ENCODE measurements at regions not wholly inside any gene's neighbourhood (a gene's known extent, or its start where the extent isn't known, plus 50 kb on each side); places are given as distances from the start of the nearest gene placed in this dataset.

DNA sequence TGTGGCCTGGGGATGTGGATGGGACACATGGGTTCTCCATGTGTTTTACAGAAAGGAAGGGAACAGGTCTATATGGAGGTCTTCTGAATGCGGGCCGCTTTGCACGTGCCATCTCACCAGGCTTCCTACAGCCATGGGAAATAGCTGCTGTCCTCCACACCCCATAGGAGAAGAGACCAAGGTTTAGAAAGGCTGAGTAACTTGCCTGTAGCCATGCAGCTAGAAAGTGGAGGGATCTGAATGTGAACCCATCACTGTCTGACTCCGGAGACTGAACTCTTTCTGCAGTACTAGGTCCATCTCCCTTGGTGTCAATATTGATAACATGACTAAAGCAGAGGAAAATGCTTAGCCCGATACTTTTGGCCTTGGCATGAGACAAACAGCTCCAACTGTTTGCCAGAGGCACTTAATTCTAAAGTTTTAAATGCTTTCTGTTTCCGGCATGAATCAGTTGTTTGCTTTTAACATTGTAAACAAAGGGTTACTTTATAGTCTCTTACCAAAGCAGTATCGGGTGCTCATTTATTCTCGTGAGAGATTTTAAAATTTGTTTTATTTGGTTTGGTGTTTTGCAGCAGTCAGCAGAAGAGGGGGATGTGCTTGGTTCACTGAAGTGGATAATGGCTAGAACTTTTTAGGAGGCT is 64.8 kb upstream of the LOXL4 start:
- DNase-seq = no peak

DNA sequence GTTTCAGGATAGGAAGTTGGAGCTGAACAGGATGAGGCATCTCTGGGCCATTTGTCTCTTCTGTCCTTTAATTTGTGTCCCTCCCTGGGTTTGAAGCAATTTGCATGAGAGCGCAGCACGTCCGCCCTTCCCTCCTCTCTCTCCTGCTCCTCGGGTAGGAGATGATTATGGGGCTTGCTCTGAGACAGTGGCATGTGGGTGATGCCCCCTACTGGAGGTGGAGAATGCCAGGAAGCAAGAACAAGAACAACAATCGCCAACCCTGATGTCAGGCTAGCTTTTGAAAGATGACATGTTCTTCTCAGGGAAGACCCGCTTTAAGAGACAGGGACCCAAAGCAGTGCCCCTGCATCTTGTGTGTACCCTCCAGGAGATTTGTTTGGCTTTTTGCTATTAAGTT is 63.9 kb upstream of the LOXL4 start:
- DNase-seq = peak in 1 of 2 experiments; percentile 35

DNA sequence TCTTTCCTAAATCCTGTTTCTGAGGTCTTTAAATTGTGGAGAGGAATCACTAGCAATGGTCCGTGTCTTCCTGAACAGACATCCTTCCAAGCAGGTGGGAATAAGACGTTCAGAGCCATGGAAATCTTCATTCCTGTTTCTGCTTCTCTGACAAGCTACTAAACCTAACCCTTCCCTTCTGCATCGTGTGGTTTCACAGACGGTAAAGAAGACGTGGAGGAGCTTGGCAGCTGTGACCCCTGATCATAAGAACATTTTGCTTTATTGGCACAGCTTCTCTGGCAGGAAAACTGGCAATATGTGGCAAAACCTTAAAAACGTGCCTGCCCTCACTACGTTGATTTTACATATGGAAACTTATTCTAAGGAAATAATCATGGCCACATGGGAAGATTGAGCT is 63.0 kb upstream of the LOXL4 start:
- no peak for DNase-seq

DNA sequence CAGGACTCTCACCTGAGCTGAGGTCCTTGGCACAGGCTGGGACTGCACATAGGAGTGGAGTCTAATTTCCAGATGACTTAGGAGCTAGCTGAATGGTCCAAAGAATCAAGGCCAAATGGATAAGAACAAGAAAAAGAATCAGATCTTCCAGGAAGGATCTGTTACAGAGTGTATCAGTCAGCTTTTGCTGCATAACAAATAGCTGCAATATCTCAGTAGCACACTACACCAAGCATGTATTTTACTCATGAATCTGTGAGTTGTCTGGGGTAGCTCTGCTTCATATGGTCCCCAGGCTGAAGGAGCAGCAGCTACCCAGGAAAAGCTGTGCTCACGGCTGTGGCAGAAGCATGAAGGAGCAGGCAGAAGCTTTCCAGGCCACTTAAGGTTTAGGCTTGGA is 60.6 kb upstream of the LOXL4 start:
- no peak for DNase-seq

DNA sequence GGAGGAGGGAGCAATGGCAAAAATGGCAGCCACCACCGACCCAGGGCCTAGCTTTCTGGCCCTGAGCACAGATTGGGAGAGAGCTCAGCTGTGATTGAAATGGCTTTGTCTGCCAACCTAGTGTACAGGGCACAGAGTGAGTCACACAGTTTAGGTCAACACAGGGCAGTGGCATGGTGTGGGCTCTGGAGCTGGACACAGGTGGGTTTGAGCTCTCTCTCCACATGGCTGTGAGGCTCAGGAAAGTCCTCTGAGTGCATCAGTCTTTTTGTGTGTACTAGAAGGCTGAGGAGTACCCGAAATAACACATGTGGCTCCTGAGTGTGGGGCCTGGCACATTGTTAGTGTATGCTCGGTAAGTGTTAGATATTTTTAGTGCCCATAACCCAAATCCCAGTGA is 60.2 kb upstream of the LOXL4 start:
- DNase-seq = no peak

DNA sequence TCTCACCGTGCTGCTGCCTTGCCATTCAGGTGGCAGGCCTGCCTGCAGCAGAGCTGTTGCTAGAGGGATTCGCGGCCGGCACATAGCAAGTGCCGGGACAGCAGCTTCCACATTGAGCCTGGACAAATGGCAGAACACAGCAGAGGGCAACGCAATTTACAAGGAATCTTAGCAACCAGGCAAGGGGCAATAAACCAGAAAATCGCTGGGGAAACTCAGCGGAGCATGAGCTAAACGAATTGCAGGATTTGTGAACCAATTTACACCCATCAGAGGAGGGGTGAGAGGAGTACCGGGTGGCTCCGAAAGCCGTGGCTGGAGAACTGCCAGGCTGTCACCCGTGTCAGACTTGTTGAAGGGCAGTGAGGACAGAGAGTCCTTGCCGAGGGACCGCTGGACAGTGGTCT is 58.6 kb upstream of the LOXL4 start:
- no peak for DNase-seq

DNA sequence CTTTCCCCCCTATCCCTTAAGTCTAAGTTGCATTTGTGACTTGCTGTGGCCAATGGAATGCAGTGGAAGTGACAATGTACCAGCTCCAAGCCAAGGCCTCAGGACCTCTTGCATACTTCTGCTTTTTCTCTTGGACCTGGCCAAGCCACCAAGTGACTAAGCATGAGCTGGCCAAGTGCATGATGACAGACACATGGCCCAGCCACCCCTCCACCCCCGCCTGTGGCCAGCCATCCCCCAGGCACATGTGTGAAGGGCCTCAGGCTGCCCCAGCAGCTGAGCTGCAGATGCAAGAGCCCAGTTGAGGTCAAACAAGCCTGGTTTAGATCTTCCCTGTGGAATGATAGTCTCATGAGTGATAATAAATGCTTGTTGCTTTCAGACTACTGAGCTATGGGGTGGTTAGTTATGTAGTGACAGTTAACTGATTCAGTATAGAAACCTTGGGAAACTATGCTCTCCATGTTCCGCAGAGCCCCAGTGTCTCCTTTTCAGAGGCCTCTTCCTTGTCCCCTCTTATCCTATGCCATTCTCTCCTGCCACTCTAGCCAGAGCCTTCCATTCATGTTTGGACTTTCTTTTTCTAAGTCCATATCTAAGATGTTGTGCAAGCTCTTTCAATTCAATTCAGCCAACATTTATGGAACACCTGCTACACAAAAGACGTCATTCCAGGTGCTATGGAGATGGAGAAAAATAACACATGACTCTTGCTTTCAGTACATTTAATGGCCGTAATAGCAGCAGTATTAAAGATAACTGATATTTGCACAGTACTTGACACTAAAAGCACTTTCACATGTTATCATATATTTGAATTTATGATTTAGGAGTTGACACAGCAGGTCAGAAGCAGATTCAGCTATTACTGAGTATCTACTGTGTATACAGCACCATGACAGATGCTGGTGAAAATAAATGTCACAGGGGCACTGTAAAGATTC is 55.5 kb upstream of the LOXL4 start:
- peak; percentile 31 to 51 for DNase-seq

DNA sequence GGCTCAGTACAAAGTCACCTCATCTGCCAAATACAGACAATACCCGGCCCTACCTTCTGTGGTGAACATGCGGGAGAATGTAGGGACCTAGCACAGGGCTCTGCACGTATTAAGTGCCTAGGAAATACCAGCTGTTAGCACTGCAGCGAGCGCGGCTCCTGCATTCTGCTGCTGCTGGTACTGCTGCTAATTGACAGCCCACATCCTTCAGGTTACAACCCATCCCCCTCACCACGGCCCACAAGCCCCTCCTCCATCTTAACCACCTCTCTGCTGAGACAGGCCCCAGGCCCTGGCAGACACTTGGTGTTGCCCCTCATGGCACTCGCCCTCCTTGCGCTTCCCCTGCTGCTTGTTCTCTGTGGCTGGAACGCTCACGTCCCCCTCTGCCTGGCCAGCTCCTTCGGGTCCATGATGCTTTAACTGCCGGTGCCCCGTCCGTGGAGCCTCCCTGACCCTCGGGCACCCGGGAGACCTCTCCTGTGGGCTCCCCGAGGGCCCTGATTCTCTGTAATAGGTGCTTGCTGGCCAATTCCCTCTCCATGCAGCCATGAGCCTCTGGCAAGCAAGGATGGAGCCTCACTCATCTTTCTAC is 53.3 kb upstream of the LOXL4 start:
- no peak for DNase-seq

DNA sequence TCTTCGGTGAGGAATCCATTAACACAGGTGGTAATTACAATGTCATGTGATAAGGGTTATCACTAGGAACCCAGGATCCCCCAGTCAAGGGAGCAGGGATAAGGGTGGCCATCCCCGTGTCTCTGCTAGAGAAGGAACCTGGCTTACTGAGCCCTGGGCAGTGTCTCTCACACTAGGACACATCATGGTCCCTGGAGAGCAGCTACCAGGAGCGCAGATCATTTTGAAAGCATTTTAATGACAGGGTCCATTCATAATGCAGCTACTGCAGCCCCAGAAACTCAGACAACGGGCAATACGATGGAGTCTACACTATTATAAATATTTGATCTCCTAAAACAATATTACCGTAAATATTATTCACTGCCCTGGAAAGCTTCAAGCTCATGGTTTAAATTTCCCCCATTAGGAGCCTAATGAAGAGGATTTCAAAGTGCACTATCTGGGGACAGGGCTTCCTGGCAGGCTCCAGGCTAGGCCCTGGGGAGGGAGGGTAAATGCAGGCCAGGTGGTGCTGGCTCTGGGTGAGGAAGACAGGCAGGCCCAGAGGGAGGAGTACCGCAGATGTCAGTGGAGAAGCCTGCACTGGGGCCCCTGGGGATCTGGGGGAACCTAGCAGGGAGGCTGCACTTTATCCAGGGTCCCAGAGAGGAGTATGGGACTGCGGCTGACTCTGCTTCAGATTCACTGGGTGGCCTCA is 52.6 kb upstream of the LOXL4 start:
- DNase-seq = no peak

DNA sequence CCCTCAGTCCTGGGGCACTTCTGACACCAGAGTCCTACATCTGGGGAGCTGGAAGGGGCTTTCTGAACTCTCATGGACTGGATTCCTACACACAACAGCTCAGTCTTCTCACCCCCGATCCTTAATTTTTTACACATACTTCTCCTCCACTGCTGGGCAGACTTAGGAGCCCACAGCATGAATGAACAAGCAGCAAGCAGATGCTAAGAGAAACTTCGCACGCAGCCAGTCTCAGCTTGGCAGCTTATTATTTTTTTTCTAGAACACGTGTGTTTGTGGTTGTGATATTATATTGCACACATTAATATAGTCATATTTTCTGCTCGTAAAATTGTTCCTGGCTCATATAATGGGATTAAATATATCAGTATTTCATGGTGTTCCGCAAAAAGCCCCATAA is 50.9 kb upstream of the LOXL4 start:
- no peak for DNase-seq

All from SHP77 (cell line).